HEK293 (cell line): ENCODE measurements at regions not wholly inside any gene's neighbourhood (a gene's known extent, or its start where the extent isn't known, plus 50 kb on each side); places are given as distances from the start of the nearest gene placed in this dataset.

Source experiments
- CTCF ChIA-PET: fragments of 350-600 bp; formaldehyde crosslinking; extraction: SDS; loops from one replicate; lab custom pipeline; 2021; ENCODE audit warnings: antibody characterized with exemption; lab: Yijun Ruan, JAX
- POLR2A ChIA-PET: fragments of 300-600 bp; formaldehyde crosslinking; extraction: SDS; loops from one replicate; lab custom pipeline; 2020; ENCODE audit warnings: antibody characterized with exemption, inconsistent platforms; lab: Yijun Ruan, JAX
- H3K27ac ChIP-seq: fragments of 200-500 bp; sonication (Bioruptor generic); 2 replicates; pipeline ENCODE4 v1.5.1; 2014; ENCODE audit warnings: low read depth, low read length, control low read depth, inconsistent platforms; ENCODE audit errors: extremely low read depth
- H3K36me3 ChIP-seq, 2 experiments: fragments of 200-500 bp in 1 of 2; sonication (Bioruptor generic) in 1 of 2; 1 replicate in 1 of 2; 2 replicates in 1 of 2; pipeline ENCODE4 v1.5.1; 2014 to 2017; ENCODE audit warnings: inconsistent platforms in 2 of 2, low read length in 2 of 2; ENCODE audit not compliant: control insufficient read depth in 2 of 2, insufficient read depth in 1 of 2
- H3K4me1 ChIP-seq: fragments of 200-500 bp; sonication (Bioruptor generic); 2 replicates; pipeline ENCODE4 v1.5.1; 2014; ENCODE audit warnings: mild to moderate bottlenecking, low read length, inconsistent platforms; ENCODE audit not compliant: control insufficient read depth, insufficient read depth
- H3K4me3 ChIP-seq: 2 replicates; pipeline ENCODE4 v1.5.1; 2011; ENCODE audit warnings: low read depth, mild to moderate bottlenecking, control low read depth, low read length, moderate library complexity
- H3K9me3 ChIP-seq: fragments of 200-500 bp; sonication (Bioruptor generic); 2 replicates; pipeline ENCODE4 v1.5.1; 2014; ENCODE audit warnings: low read depth, low read length, inconsistent platforms; ENCODE audit not compliant: control insufficient read depth, insufficient read depth
- CTCF ChIP-seq: fragments of 450-650 bp; formaldehyde crosslinking; IDR thresholded peaks from 2 replicates; pipeline ENCODE4 v1.5.1; 2016; ENCODE audit warnings: missing biosample characterization, missing genetic modification characterization
- EGR2 ChIP-seq: fragments of 450-650 bp; formaldehyde crosslinking; IDR thresholded peaks from 2 replicates; pipeline ENCODE4 v1.5.1; 2016; ENCODE audit warnings: low read depth, missing biosample characterization, missing genetic modification characterization
- GLIS1 ChIP-seq: fragments of 450-650 bp; formaldehyde crosslinking; IDR thresholded peaks from 2 replicates; pipeline ENCODE4 v1.5.1; 2016; ENCODE audit warnings: missing biosample characterization, missing genetic modification characterization
- KLF16 ChIP-seq: fragments of 450-650 bp; formaldehyde crosslinking; IDR thresholded peaks from 2 replicates; pipeline ENCODE4 v1.5.1; 2017; ENCODE audit warnings: missing biosample characterization, missing genetic modification characterization
- KLF9 ChIP-seq: fragments of 450-650 bp; formaldehyde crosslinking; IDR thresholded peaks from 2 replicates; pipeline ENCODE4 v1.5.1; 2016; ENCODE audit warnings: missing biosample characterization, missing genetic modification characterization, low read depth
- MZF1 ChIP-seq: fragments of 450-650 bp; formaldehyde crosslinking; IDR thresholded peaks from 2 replicates; pipeline ENCODE4 v1.5.1; 2017; ENCODE audit warnings: missing biosample characterization, missing genetic modification characterization, borderline replicate concordance
- PBX3 ChIP-seq: sonication (generic); formaldehyde crosslinking; IDR thresholded peaks from 2 replicates; pipeline ENCODE4 v1.8.1; 2022; ENCODE audit warnings: mild to moderate bottlenecking, moderate library complexity, missing genetic modification reagents
- SP7 ChIP-seq: fragments of 450-650 bp; formaldehyde crosslinking; IDR thresholded peaks from 2 replicates; pipeline ENCODE4 v1.5.1; 2016; ENCODE audit warnings: missing biosample characterization, missing genetic modification characterization
- TRIM28 ChIP-seq: IDR thresholded peaks from 2 replicates; pipeline ENCODE4 v1.6.1; 2011; ENCODE audit warnings: low read length, control low read depth, borderline replicate concordance
- YY2 ChIP-seq: fragments of 450-650 bp; formaldehyde crosslinking; IDR thresholded peaks from 2 replicates; pipeline ENCODE4 v1.5.1; 2016; ENCODE audit warnings: missing biosample characterization, missing genetic modification characterization
- ZBTB17 ChIP-seq: fragments of 450-650 bp; formaldehyde crosslinking; IDR thresholded peaks from 2 replicates; pipeline ENCODE4 v1.5.1; 2016; ENCODE audit warnings: missing biosample characterization, missing genetic modification characterization
- ZBTB48 ChIP-seq: fragments of 450-650 bp; formaldehyde crosslinking; IDR thresholded peaks from 2 replicates; pipeline ENCODE4 v1.5.1; 2016; ENCODE audit warnings: missing biosample characterization, missing genetic modification characterization
- ZEB2 ChIP-seq: fragments of 450-650 bp; formaldehyde crosslinking; IDR thresholded peaks from 2 replicates; pipeline ENCODE4 v1.5.1; 2016; ENCODE audit warnings: missing biosample characterization, missing genetic modification characterization
- ZFHX2 ChIP-seq: fragments of 450-650 bp; formaldehyde crosslinking; conservative IDR thresholded peaks from 2 replicates; pipeline ENCODE4 v1.5.1; 2016; ENCODE audit warnings: missing biosample characterization, missing genetic modification characterization
- ZFP69B ChIP-seq: fragments of 450-650 bp; formaldehyde crosslinking; IDR thresholded peaks from 2 replicates; pipeline ENCODE4 v1.5.1; 2016; ENCODE audit warnings: missing biosample characterization, missing genetic modification characterization
- ZNF114 ChIP-seq: fragments of 450-650 bp; formaldehyde crosslinking; IDR thresholded peaks from 2 replicates; pipeline ENCODE4 v1.5.0; 2017; ENCODE audit warnings: missing biosample characterization, missing genetic modification characterization
- ZNF18 ChIP-seq: fragments of 450-650 bp; formaldehyde crosslinking; IDR thresholded peaks from 2 replicates; pipeline ENCODE4 v1.5.1; 2016; ENCODE audit warnings: missing biosample characterization, missing genetic modification characterization
- ZNF211 ChIP-seq: fragments of 450-650 bp; formaldehyde crosslinking; IDR thresholded peaks from 2 replicates; pipeline ENCODE4 v1.5.1; 2016; ENCODE audit warnings: low read depth, missing biosample characterization, missing genetic modification characterization
- ZNF23 ChIP-seq: fragments of 450-650 bp; formaldehyde crosslinking; IDR thresholded peaks from 2 replicates; pipeline ENCODE4 v1.5.1; 2016; ENCODE audit warnings: missing biosample characterization, missing genetic modification characterization, borderline replicate concordance
- ZNF248 ChIP-seq: fragments of 450-650 bp; formaldehyde crosslinking; IDR thresholded peaks from 2 replicates; pipeline ENCODE4 v1.5.1; 2017; ENCODE audit warnings: missing biosample characterization, missing genetic modification characterization
- ZNF324 ChIP-seq: fragments of 450-650 bp; formaldehyde crosslinking; IDR thresholded peaks from 2 replicates; pipeline ENCODE4 v1.5.1; 2016; ENCODE audit warnings: missing biosample characterization, missing genetic modification characterization
- ZNF354C ChIP-seq: fragments of 450-650 bp; formaldehyde crosslinking; IDR thresholded peaks from 2 replicates; pipeline ENCODE4 v1.5.1; 2016; ENCODE audit warnings: missing biosample characterization, missing genetic modification characterization, low read depth, borderline replicate concordance
- ZNF366 ChIP-seq: fragments of 450-650 bp; formaldehyde crosslinking; conservative IDR thresholded peaks from 2 replicates; pipeline ENCODE4 v1.5.1; 2016; ENCODE audit warnings: missing biosample characterization, missing genetic modification characterization
- ZNF391 ChIP-seq: fragments of 450-650 bp; formaldehyde crosslinking; IDR thresholded peaks from 2 replicates; pipeline ENCODE4 v1.5.1; 2016; ENCODE audit warnings: low read depth, missing biosample characterization, missing genetic modification characterization, borderline replicate concordance
- ZNF394 ChIP-seq: fragments of 450-650 bp; formaldehyde crosslinking; IDR thresholded peaks from 2 replicates; pipeline ENCODE4 v1.5.1; 2016; ENCODE audit warnings: missing biosample characterization, missing genetic modification characterization, mild to moderate bottlenecking, moderate library complexity, borderline replicate concordance
- ZNF501 ChIP-seq: fragments of 450-650 bp; formaldehyde crosslinking; IDR thresholded peaks from 2 replicates; pipeline ENCODE4 v1.5.1; 2016; ENCODE audit warnings: missing biosample characterization, missing genetic modification characterization
- ZNF580 ChIP-seq: fragments of 450-650 bp; formaldehyde crosslinking; IDR thresholded peaks from 2 replicates; pipeline ENCODE4 v1.5.1; 2016; ENCODE audit warnings: missing biosample characterization, missing genetic modification characterization
- ZNF585B ChIP-seq: fragments of 450-650 bp; formaldehyde crosslinking; IDR thresholded peaks from 2 replicates; pipeline ENCODE4 v1.5.1; 2016; ENCODE audit warnings: missing biosample characterization, missing genetic modification characterization
- ZNF629 ChIP-seq: fragments of 450-650 bp; formaldehyde crosslinking; IDR thresholded peaks from 2 replicates; pipeline ENCODE4 v1.5.1; 2017; ENCODE audit warnings: missing biosample characterization, missing genetic modification characterization
- ZNF654 ChIP-seq: fragments of 450-650 bp; formaldehyde crosslinking; IDR thresholded peaks from 2 replicates; pipeline ENCODE4 v1.5.1; 2016; ENCODE audit warnings: low read depth, missing biosample characterization, missing genetic modification characterization
- ZNF660 ChIP-seq: fragments of 450-650 bp; IDR thresholded peaks from 2 replicates; pipeline ENCODE4 v1.5.1; 2018; ENCODE audit warnings: missing biosample characterization, mild to moderate bottlenecking, missing genetic modification characterization
- ZNF707 ChIP-seq: fragments of 450-650 bp; formaldehyde crosslinking; IDR thresholded peaks from 2 replicates; pipeline ENCODE4 v1.5.1; 2016; ENCODE audit warnings: missing biosample characterization, missing genetic modification characterization
- ZSCAN30 ChIP-seq: fragments of 450-650 bp; IDR thresholded peaks from 2 replicates; pipeline ENCODE4 v1.5.1; 2018; ENCODE audit warnings: missing biosample characterization, mild to moderate bottlenecking, missing genetic modification characterization, moderate library complexity
- ZXDB ChIP-seq: fragments of 450-650 bp; formaldehyde crosslinking; IDR thresholded peaks from 2 replicates; pipeline ENCODE4 v1.5.1; 2016; ENCODE audit warnings: missing biosample characterization, missing genetic modification characterization

- no peak overlapping the region for H3K27ac ChIP-seq
- H3K4me1 ChIP-seq: no peaks in the 10 kb centered on the region
- POLR2A ChIA-PET: interaction anchor here (1.2 kb wide), 1 partner anchor 98 kb away, joined by 8 read pairs; no protein-coding TSS in a partner anchor
- no peaks in the 10 kb centered on the region for H3K36me3 ChIP-seq
- no peaks in the 10 kb centered on the region for H3K9me3 ChIP-seq
- CTCF ChIA-PET: interaction anchor here (0.6 to 11.4 kb wide), 49 partner anchors 9 to 889 kb away, joined by 3 to 581 read pairs (median 5); partner anchors contain the start of genes ANKRD18B and NOL6
- no peak overlapping the region for H3K4me3 ChIP-seq
- TF ChIP-seq ZEB2 (tag by site-specific recombination) (0 out of 2 replicates have a peak, but pooled peaks have one; percentile 34), KLF9 (tag by site-specific recombination) (peak; percentile 37; the same call in 1 of the 2 replicates), ZBTB48 (tag by site-specific recombination) (no peak), ZNF23 (tag by site-specific recombination) (no peak), ZBTB17 (tag by site-specific recombination) (peak; percentile 51; the same call in 1 of the 2 replicates), ZNF501 (tag by site-specific recombination) (peak; percentile 69; the same call in 1 of the 2 replicates), ZFHX2 (tag by site-specific recombination) (peak; percentile 53), GLIS1 (tag by site-specific recombination) (no peak), ZNF580 (tag by site-specific recombination) (0 out of 2 replicates have a peak, but pooled peaks have one; percentile 35), TRIM28 (peak; percentile 70; the same call in 1 of the 2 replicates), ZNF654 (tag by site-specific recombination) (peak; percentile 93), ZSCAN30 (tag by site-specific recombination) (peak; percentile 91), ZNF211 (tag by site-specific recombination) (no peak), ZNF18 (tag by site-specific recombination) (no peak), ZNF248 (tag by site-specific recombination) (no peak), ZNF707 (no peak), CTCF (tag by site-specific recombination) (peak; percentile 100), ZNF391 (tag by site-specific recombination) (peak; percentile 79; the same call in 1 of the 2 replicates), YY2 (tag by site-specific recombination) (0 out of 2 replicates have a peak, but pooled peaks have one; percentile 28), PBX3 (CRISPR knock-in tag) (no peak), ZNF114 (tag by site-specific recombination) (no peak), ZFP69B (tag by site-specific recombination) (peak; percentile 77), ZNF354C (tag by site-specific recombination) (no peak), KLF16 (0 out of 2 replicates have a peak, but pooled peaks have one; percentile 34), ZNF324 (peak; percentile 52; the same call in 1 of the 2 replicates), ZNF394 (tag by site-specific recombination) (peak; percentile 56; the same call in 1 of the 2 replicates), ZXDB (tag by site-specific recombination) (peak; percentile 64), SP7 (tag by site-specific recombination) (peak; percentile 50; the same call in 1 of the 2 replicates), ZNF629 (tag by site-specific recombination) (peak; percentile 38; the same call in 1 of the 2 replicates), MZF1 (tag by site-specific recombination) (peak; percentile 54; the same call in 1 of the 2 replicates), EGR2 (tag by site-specific recombination) (peak; percentile 26; the same call in 1 of the 2 replicates), ZNF660 (tag by site-specific recombination) (peak; percentile 77), ZNF585B (tag by site-specific recombination) (no peak), ZNF366 (tag by site-specific recombination) (0 out of 2 replicates have a peak, but pooled peaks have one; percentile 11)
These were observed 73.5 kb upstream of the PRSS3 start for GRCh38 chr9:33721674-33722358.
